HG03196 (cell line): ENCODE measurements at regions not wholly inside any gene's neighbourhood (a gene's known extent, or its start where the extent isn't known, plus 50 kb on each side); places are given as distances from the start of the nearest gene placed in this dataset.
"Not testable (repeated sequence)": the region's sequence is repeated elsewhere in the genome, so short reads cannot be mapped to it uniquely, and the experiment has no call there.

Experiments used
- ATAC-seq: cut with Tn5 transposase; IDR thresholded peaks from one replicate; pipeline ENCODE4 v1.9.1; 2021; ENCODE audit not compliant: unreplicated experiment

- no peak for ATAC-seq
Observed at GRCh38 chr6:133787859-133788505, 100.9 kb upstream of the TCF21 start.

- no peak for ATAC-seq
Observed at GRCh38 chr6:133788556-133788955, 100.4 kb upstream of the TCF21 start.

GRCh38 chr6:133789449-133789848 lies 99.5 kb upstream of the TCF21 start:
- not testable (repeated sequence) for ATAC-seq

- ATAC-seq, result not testable (repeated sequence)
Observed at GRCh38 chr6:133790756-133791155, 98.2 kb upstream of the TCF21 start.

GRCh38 chr6:133795051-133795450 lies 93.9 kb upstream of the TCF21 start:
- ATAC-seq, result not testable (repeated sequence)

- ATAC-seq, result no peak
Observed at GRCh38 chr6:133796235-133796634, 92.7 kb upstream of the TCF21 start.

- ATAC-seq, result no peak
Observed at GRCh38 chr6:133799043-133799442, 89.9 kb upstream of the TCF21 start.

- no peak for ATAC-seq
Observed at GRCh38 chr6:133802861-133803260, 86.1 kb upstream of the TCF21 start.

GRCh38 chr6:133804265-133804664 lies 84.6 kb upstream of the TCF21 start:
- no peak for ATAC-seq

- no peak for ATAC-seq
Observed at GRCh38 chr6:133805876-133806275, 83.0 kb upstream of the TCF21 start.

- ATAC-seq, result no peak
Observed at GRCh38 chr6:133806382-133807140, 82.4 kb upstream of the TCF21 start.

- no peak for ATAC-seq
Observed at GRCh38 chr6:133807501-133807900, 81.4 kb upstream of the TCF21 start.

- ATAC-seq, result no peak
Observed at GRCh38 chr6:133809406-133809805, 79.5 kb upstream of the TCF21 start.

GRCh38 chr6:133811557-133811956 lies 77.4 kb upstream of the TCF21 start:
- no peak for ATAC-seq

- ATAC-seq, result not testable (repeated sequence)
Observed at GRCh38 chr6:133812446-133812845, 76.5 kb upstream of the TCF21 start.

GRCh38 chr6:133814238-133814637 lies 74.7 kb upstream of the TCF21 start:
- no peak for ATAC-seq

- no peak for ATAC-seq
Observed at GRCh38 chr6:133814797-133815196, 74.1 kb upstream of the TCF21 start.

GRCh38 chr6:133815313-133815712 lies 73.6 kb upstream of the TCF21 start:
- ATAC-seq, result no peak

GRCh38 chr6:133816171-133816570 lies 72.7 kb upstream of the TCF21 start:
- ATAC-seq, result no peak

GRCh38 chr6:133817460-133818047 lies 71.4 kb upstream of the TCF21 start:
- no peak for ATAC-seq

GRCh38 chr6:133818320-133818719 lies 70.6 kb upstream of the TCF21 start:
- no peak for ATAC-seq

- ATAC-seq, result no peak
Observed at GRCh38 chr6:133820208-133820607, 68.7 kb upstream of the TCF21 start.
